Smooth muscle cell (in vitro differentiated cells): ENCODE measurements at regions not wholly inside any gene's neighbourhood (a gene's known extent, or its start where the extent isn't known, plus 50 kb on each side); places are given as distances from the start of the nearest gene placed in this dataset.

ENCODE experiments used
- DNase-seq: peaks from one replicate; lab custom pipeline; 2025; ENCODE audit not compliant: unreplicated experiment; lab: John Stamatoyannopoulos, UW
- H2AFZ ChIP-seq: fragments of 200-600 bp; sonication (generic); 2 replicates; pipeline ENCODE4 v1.6.0; 2016; ENCODE audit warnings: antibody characterized with exemption, low read depth, mild to moderate bottlenecking
- H3F3A ChIP-seq: fragments of 200-600 bp; sonication (generic); 2 replicates; pipeline ENCODE4 v1.6.0; 2017; ENCODE audit warnings: antibody characterized with exemption, low read depth
- H3K27ac ChIP-seq: fragments of 200-600 bp; sonication (generic); 2 replicates; pipeline ENCODE4 v1.5.1; 2016; ENCODE audit warnings: low read depth, mild to moderate bottlenecking
- H3K27me3 ChIP-seq: fragments of 200-600 bp; sonication (generic); 2 replicates; pipeline ENCODE4 v1.6.1; 2016; ENCODE audit warnings: low read depth, mild to moderate bottlenecking
- H3K36me3 ChIP-seq: fragments of 200-600 bp; sonication (generic); 2 replicates; pipeline ENCODE4 v1.5.1; 2016; ENCODE audit warnings: low read depth
- H3K4me1 ChIP-seq: fragments of 200-600 bp; sonication (generic); 2 replicates; pipeline ENCODE4 v1.5.1; 2016; ENCODE audit warnings: low read depth
- H3K4me2 ChIP-seq: fragments of 200-600 bp; sonication (generic); 2 replicates; pipeline ENCODE4 v1.6.0; 2016; ENCODE audit warnings: mild to moderate bottlenecking
- H3K4me3 ChIP-seq: fragments of 200-600 bp; sonication (generic); 2 replicates; pipeline ENCODE4 v1.5.1; 2016; ENCODE audit warnings: mild to moderate bottlenecking
- H3K79me2 ChIP-seq: fragments of 200-600 bp; sonication (generic); 2 replicates; pipeline ENCODE4 v1.6.0; 2016; ENCODE audit warnings: low read depth, mild to moderate bottlenecking
- H3K9ac ChIP-seq: fragments of 200-600 bp; sonication (generic); 2 replicates; pipeline ENCODE4 v1.6.0; 2016; ENCODE audit warnings: low read depth
- H3K9me3 ChIP-seq: fragments of 200-600 bp; sonication (generic); replicated peaks from 2 replicates; pipeline ENCODE4 v1.5.1; 2016; ENCODE audit warnings: low read depth
- H4K20me1 ChIP-seq: fragments of 200-600 bp; sonication (generic); 2 replicates; pipeline ENCODE4 v1.6.0; 2016; ENCODE audit warnings: low read depth
- CTCF ChIP-seq: fragments of 200-600 bp; sonication (generic); IDR thresholded peaks from 2 replicates; pipeline ENCODE4 v1.5.1; 2017; ENCODE audit warnings: borderline replicate concordance, mild to moderate bottlenecking, antibody characterized with exemption; ENCODE audit not compliant: insufficient read depth, poor library complexity, severe bottlenecking
- WGBS: methylation state at CpG from one replicate; pipeline ENCODE4 v1.1.7; 2016; ENCODE audit warnings: low lambda C conversion rate; 5-methylcytosine and 5-hydroxymethylcytosine counted together

- no peak for TF ChIP-seq CTCF
- no peaks in the 10 kb centered on the region for H3K79me2 ChIP-seq
- no peaks in the 10 kb centered on the region for H3K27me3 ChIP-seq
- no peak overlapping the region for H2AFZ ChIP-seq
- H3K36me3 ChIP-seq = no peaks in the 10 kb centered on the region
- DNase-seq = no peak
- H3K4me2 ChIP-seq = no peak overlapping the region
- no peaks in the 10 kb centered on the region for H4K20me1 ChIP-seq
- H3K27ac ChIP-seq = no peak overlapping the region
- no peak overlapping the region for H3K4me3 ChIP-seq
- no peaks in the 10 kb centered on the region for H3F3A ChIP-seq
- no peaks in the 10 kb centered on the region for H3K9me3 ChIP-seq
- 85% methylated on average over 4 of the region's 4 CpGs for WGBS
- H3K4me1 ChIP-seq = no peaks in the 10 kb centered on the region
- no peak overlapping the region for H3K9ac ChIP-seq
Measured at GRCh38 chr14:82694820-82695219, 1161.2 kb upstream of the SEL1L start.

DNA sequence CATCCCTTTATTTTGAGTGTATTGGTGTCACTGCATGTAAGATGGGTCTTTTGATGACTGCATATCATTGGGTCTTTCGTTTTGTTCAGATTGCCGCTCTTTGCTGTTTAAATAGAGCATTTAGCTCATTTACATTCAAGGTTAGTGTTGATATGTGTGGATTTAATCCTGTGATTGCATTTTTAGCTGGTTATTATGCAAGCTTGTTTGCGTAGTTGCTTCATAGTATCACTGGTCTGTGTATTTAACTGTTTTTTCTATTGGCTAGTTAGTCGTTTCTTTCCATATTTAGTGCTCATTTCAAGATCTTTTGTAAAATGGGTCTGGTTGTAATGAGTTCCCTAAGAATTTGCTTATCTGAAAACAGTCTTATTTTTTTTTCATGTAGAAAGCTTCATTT lies 1170.6 kb upstream of the SEL1L start:
- H3K4me1 ChIP-seq = no peaks in the 10 kb centered on the region
- no peak overlapping the region for H3K9ac ChIP-seq
- 60% methylated on average over 4 of the region's 4 CpGs for WGBS

DNA sequence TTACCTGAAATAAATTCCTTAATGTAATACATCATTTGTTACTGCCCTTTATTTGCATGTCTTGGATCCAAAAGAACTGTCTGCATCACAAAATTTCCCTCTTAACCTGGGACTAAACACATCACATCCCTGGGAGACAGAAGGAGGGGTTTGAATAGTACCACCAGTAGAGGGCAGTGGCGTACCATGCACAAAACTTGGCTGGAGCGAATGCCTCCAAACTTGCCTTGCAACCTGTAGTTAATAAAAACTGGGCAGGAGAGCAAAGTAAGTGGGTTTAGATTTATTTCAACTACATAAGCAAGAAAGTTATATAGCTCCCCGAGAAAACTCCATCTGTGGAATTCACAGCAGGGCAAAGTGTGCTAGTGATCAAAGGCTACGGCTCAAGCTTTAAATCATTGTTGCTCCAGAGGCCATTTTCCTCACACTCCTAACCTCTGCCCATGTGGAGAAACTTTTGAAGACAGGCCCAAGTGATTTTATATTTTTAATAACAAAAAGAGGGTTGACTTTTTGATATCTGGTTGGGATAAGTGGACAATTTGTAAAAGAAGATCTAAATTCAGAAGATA lies 1176.7 kb upstream of the SEL1L start:
- H3K4me1 ChIP-seq = no peaks in the 10 kb centered on the region
- H3K9ac ChIP-seq = no peak overlapping the region
- H3K27ac ChIP-seq = no peak overlapping the region
- 32% methylated on average over 4 of the region's 4 CpGs for WGBS
- no peaks in the 10 kb centered on the region for H3K9me3 ChIP-seq
- no peaks in the 10 kb centered on the region for H3K27me3 ChIP-seq
- H2AFZ ChIP-seq = no peak overlapping the region
- H3K79me2 ChIP-seq = no peaks in the 10 kb centered on the region
- no peak for DNase-seq
- H3F3A ChIP-seq = no peaks in the 10 kb centered on the region
- no peaks in the 10 kb centered on the region for H4K20me1 ChIP-seq
- H3K4me2 ChIP-seq = no peak overlapping the region
- H3K36me3 ChIP-seq = no peaks in the 10 kb centered on the region
- TF ChIP-seq CTCF = peak; percentile 67
- H3K4me3 ChIP-seq = no peak overlapping the region

More for the DNA sequence above, 1170.6 kb upstream of the SEL1L start:
- H3K27me3 ChIP-seq = no peaks in the 10 kb centered on the region
- H3K4me2 ChIP-seq = no peak overlapping the region
- no peak overlapping the region for H3K4me3 ChIP-seq
- no peaks in the 10 kb centered on the region for H4K20me1 ChIP-seq
- no peaks in the 10 kb centered on the region for H3K79me2 ChIP-seq
- no peak overlapping the region for H3K27ac ChIP-seq
- no peaks in the 10 kb centered on the region for H3F3A ChIP-seq
- H2AFZ ChIP-seq = no peak overlapping the region
- H3K9me3 ChIP-seq = no peaks in the 10 kb centered on the region
- H3K36me3 ChIP-seq = no peaks in the 10 kb centered on the region
- TF ChIP-seq CTCF = no peak
- no peak for DNase-seq

DNA sequence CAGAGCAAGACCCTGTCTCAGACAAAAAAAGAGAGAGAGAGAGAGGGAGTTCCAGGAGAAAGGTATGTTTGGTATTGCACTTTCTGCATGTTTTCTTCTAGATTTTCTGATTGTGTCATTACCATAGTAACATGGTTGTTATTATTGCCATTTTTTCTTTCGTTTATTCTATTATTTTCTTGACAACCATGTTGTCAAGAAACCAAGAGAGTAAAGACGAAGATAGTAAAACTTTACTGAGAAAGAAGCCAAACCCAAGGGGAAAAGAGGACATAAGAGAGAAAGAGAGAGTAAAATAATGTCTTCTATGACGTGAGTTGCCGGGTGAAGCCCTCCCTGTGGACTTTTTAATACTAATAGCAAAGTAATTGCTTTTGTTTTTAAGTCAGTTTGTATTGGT lies 1186.0 kb upstream of the SEL1L start:
- Histone ChIP-seq H3K9me3 (no peaks in the 10 kb centered on the region), H3K79me2 (no peaks in the 10 kb centered on the region), H3K4me1 (no peaks in the 10 kb centered on the region), H3K4me2 (no peak overlapping the region), H3K4me3 (no peak overlapping the region), H4K20me1 (no peaks in the 10 kb centered on the region), H2AFZ (no peak overlapping the region), H3F3A (no peaks in the 10 kb centered on the region), H3K9ac (no peak overlapping the region), H3K27ac (no peak overlapping the region), H3K36me3 (no peaks in the 10 kb centered on the region), H3K27me3 (no peaks in the 10 kb centered on the region)
- no peak for DNase-seq
- 88% methylated on average over 4 of the region's 4 CpGs for WGBS
- no peak for TF ChIP-seq CTCF
